ENCODE measurements at regions not wholly inside any gene's neighbourhood (a gene's known extent, or its start where the extent isn't known, plus 50 kb on each side); places are given as distances from the start of the nearest gene placed in this dataset.
"Not testable (repeated sequence)": the region's sequence is repeated elsewhere in the genome, so short reads cannot be mapped to it uniquely, and the experiment has no call there.

GRCh38 chr6:11384531-11385309 is 152.3 kb upstream of the NEDD9 start:
- no peak for DNase-seq (ENCODE audit: low spot score)

GRCh38 chr6:11381801-11382513 is 149.5 kb upstream of the NEDD9 start:
- DNase-seq (ENCODE audit: low spot score) = no peak

GRCh38 chr6:11380969-11381744 is 148.7 kb upstream of the NEDD9 start:
- no peak for DNase-seq (ENCODE audit: low spot score)

GRCh38 chr6:11380549-11380948 is 148.1 kb upstream of the NEDD9 start:
- DNase-seq (ENCODE audit: low spot score) = no peak

- no peak for DNase-seq (ENCODE audit: low spot score)
These were observed 147.3 kb upstream of the NEDD9 start for GRCh38 chr6:11379805-11380204.

GRCh38 chr6:11378639-11379038 is 146.2 kb upstream of the NEDD9 start:
- DNase-seq (ENCODE audit: low spot score) = no peak

GRCh38 chr6:11374036-11375010 is 141.9 kb upstream of the NEDD9 start:
- DNase-seq (ENCODE audit: low spot score) = no peak

- no peak for DNase-seq (ENCODE audit: low spot score)
These were observed 140.7 kb upstream of the NEDD9 start for GRCh38 chr6:11373208-11373607.

- DNase-seq (ENCODE audit: low spot score) = not testable (repeated sequence)
These were observed 139.8 kb upstream of the NEDD9 start for GRCh38 chr6:11372186-11372790.

GRCh38 chr6:11370191-11371018 is 137.9 kb upstream of the NEDD9 start:
- DNase-seq (ENCODE audit: low spot score) = no peak

GRCh38 chr6:11368760-11369159 is 136.3 kb upstream of the NEDD9 start:
- no peak for DNase-seq (ENCODE audit: low spot score)

GRCh38 chr6:11368264-11368663 is 135.8 kb upstream of the NEDD9 start:
- DNase-seq (ENCODE audit: low spot score) = no peak

- DNase-seq (ENCODE audit: low spot score) = no peak
These were observed 135.3 kb upstream of the NEDD9 start for GRCh38 chr6:11367638-11368199.

- DNase-seq (ENCODE audit: low spot score) = no peak
These were observed 134.6 kb upstream of the NEDD9 start for GRCh38 chr6:11366934-11367637.

- DNase-seq (ENCODE audit: low spot score) = no peak
These were observed 133.9 kb upstream of the NEDD9 start for GRCh38 chr6:11366183-11366933.

- no peak for DNase-seq (ENCODE audit: low spot score)
These were observed 132.5 kb upstream of the NEDD9 start for GRCh38 chr6:11364971-11365397.

- DNase-seq (ENCODE audit: low spot score) = no peak
These were observed 131.6 kb upstream of the NEDD9 start for GRCh38 chr6:11363881-11364576.

- DNase-seq (ENCODE audit: low spot score) = no peak
These were observed 130.1 kb upstream of the NEDD9 start for GRCh38 chr6:11362564-11362963.

Measured in D341Med (cell line).